ENCODE measurements at regions not wholly inside any gene's neighbourhood (a gene's known extent, or its start where the extent isn't known, plus 50 kb on each side); places are given as distances from the start of the nearest gene placed in this dataset.
"Not testable (repeated sequence)": the region's sequence is repeated elsewhere in the genome, so short reads cannot be mapped to it uniquely, and the experiment has no call there.

DNA sequence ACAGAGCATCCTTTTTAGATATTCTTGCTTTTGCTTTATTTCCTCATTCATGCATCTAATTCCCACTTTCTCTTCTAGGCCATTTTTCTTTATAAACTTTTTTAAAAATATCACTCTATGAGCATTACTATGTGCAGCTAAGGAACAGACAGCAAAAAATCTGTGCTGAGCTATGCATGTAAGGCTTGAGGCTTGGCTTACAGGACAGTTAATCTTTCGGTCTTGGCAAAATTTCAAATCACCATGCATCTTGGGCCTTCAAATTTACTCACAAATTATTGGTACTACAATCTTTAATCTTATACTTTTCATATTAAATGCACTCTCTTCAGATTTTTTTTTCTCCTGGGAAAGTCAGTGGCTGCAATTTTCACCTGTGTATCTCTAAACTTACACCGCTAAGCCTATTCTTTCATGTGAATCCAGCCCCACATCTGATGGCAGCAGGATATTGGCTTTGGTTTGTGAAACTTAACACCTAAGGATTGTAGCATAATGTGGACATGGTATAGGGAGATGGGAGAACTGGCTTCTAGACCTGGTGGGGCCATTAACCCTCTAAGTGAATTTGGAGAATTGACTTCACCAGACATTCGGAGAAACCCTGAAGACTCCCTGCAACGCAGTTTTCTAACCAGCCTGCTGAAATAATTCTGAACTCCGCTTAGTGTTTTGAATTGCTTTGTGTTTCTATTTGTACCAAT is 278.3 kb downstream of the SPRY1 start:
- DNase-seq (ENCODE audit: low spot score), result no peak

- DNase-seq (ENCODE audit: low spot score), result no peak
Observed at GRCh38 chr4:123675567-123675966, 279.0 kb downstream of the SPRY1 start.

DNA sequence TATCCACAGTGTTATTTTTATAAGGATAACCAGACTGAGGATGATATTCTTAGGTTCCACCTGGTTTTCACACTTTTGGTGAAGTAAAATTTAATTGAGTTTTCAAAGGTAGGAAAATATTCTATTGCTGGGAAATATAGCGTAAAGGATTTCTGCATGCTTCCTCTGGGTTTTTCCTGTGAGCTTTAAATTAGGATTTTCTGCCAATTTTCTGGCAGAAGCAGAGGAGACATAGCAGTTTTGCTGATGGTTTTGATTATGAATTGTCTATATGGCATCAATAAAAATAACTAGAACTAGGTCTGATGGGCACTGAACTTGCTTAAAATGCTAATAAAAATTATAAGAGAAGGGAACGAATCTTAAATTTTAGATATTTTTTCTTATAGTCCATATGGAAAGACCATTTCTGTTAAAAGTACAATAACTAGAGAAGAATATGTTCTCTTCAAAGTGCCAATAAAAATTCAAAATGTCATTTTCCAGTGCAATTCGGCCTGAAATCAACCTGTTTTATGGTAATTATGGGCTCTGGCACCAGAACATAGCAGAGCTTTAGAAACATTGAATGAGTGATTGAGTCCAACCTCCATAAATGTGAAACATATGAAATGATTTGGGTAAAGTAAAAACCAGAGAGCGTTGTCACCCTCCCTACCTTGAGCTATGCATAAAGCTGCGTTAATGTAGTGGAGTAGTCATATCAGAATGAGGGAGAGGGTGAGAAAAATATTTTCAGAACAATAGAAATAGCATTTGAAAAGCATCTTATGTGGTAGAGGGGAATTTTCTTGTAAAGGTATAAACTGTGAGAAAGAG is 279.7 kb downstream of the SPRY1 start:
- no peak for DNase-seq (ENCODE audit: low spot score)

DNA sequence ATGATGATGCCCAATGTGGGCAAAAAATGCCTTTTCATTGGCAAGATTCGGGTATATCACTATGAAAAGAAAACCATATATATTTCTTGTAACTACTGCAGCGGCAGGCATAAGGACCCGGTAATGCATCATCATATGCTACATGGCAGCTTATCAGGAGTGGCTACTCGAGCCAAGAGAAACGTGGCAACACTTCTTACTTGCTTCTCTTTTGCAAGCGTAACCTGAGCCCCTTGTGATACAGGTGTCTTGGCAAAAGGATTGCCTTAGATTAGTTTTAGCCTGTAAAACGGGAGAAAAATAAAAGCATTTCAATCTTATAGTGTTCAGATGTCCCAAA is 280.3 kb downstream of the SPRY1 start:
- DNase-seq (ENCODE audit: low spot score), result no peak

- no peak for DNase-seq (ENCODE audit: low spot score)
Observed at GRCh38 chr4:123682931-123683330, 286.3 kb downstream of the SPRY1 start.

GRCh38 chr4:123684937-123685336 is 288.3 kb downstream of the SPRY1 start:
- DNase-seq (ENCODE audit: low spot score), result not testable (repeated sequence)

DNA sequence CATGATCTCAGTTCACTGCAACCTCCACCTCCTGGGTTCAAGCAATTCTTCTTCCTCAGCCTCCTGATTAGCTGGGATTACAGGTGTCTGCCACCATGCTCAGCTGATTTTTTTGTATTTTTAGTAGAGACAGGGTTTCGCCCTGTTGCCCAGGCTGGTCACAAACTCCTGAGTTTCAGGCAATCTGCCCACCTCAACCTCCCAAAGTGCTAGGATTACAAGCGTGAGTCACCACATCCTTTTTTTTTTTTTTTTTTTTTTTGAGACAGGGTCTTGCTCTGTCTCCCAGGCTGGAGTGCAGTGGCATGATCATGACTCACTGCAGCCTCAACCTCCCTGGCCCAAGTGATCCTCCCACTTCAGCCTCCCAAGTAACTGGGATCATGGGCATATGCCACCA is 298.9 kb downstream of the SPRY1 start:
- not testable (repeated sequence) for DNase-seq (ENCODE audit: low spot score)

GRCh38 chr4:123696687-123697086 is 300.1 kb downstream of the SPRY1 start:
- DNase-seq (ENCODE audit: low spot score), result no peak

DNA sequence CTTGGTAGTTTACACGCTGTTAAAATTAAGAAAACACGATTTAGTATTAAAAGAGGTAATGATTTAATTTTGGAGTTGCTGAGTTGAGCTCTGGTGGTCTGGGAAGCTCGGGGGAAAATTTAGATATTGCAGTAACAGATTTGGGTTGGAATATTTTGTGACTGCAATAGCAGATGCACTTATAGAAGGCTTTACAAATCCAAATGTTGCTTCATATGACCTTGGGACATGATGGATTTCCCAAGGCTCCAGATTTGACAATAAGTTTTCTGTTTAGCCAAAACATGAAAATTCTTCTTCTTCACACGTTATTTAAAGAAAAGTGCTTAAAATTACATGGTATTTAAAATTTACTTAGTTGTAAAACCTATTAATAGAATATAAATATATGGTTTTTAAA is 302.0 kb downstream of the SPRY1 start:
- no peak for DNase-seq (ENCODE audit: low spot score)

DNA sequence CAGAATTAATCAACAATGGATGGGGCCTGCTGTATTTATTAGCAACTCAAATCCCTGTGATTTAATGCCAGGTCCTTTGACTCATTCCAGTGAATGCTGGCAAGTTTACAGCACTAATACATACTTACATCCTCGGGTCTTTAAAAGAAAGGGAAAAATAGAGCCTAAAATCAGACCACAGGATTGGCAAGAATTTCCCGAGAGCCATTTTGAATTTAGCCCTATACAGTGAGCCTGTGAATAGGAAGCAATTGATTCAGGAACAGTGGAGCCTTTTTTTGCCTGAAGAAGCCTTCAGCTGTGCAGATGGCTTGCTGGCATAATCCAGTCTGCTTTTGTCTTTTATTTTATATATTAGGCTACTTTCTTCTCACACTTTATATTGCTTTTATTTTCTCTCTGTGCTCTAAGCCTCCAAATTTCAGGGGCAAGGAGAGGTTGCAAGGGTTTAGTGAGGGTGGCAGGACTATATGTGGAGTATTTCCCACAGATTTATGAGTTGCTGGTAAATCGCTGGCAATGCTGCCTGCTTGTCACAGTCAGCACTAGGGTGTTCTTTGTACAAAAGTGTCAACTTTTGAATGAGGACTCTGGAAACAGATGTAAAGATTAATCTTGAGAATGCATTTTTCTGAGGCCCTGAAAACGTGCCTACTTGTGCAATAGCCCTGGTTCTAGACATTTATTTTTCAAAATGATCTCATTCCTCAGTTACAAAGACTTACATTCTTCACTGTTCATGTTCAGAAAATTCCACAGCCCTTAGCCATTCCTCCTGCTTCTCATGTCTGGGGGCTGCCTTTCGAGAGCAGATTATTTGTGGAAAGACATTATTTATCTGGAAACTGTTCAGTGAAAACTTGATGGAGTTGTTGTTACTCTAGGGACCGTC is 303.5 kb downstream of the SPRY1 start:
- DNase-seq (ENCODE audit: low spot score), result no peak

DNA sequence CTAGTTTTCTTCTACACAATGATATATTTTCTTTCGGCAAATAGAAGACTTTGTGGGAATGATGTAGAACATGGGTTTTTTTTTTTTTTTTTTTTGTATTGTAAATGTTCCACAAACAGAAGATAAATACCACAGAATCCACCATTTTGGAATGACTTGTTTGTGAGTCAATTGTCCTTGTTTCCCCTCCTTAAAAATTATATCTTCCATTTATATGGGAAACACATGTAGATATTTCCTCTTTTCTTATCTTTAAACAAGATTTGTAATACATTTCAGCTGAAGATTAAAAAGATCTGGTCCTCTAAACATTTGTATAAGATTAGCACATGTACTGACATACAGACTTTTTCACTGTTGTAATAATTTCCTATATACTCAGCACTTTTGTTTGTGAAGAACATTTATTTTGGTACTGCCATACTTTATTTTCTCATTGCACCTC is 304.6 kb downstream of the SPRY1 start:
- no peak for DNase-seq (ENCODE audit: low spot score)

DNA sequence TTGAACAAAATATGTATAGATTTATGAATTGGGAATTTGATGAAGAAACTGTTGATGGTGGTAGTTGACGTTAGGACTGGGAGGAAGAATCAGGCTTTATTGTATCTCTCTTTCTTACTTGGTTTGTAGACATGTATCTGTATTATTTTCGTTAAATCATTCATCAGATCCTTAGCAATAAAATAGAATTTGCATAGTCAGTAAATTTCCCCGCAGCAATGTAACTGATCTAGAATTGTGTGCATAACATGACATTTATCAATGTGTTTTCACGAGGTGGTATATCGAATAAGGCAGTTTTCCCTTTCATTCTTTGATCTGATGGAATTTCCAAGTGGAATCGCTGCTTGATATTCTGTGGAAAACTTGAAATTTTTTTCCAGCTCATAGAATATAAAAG is 308.8 kb downstream of the SPRY1 start:
- DNase-seq (ENCODE audit: low spot score), result no peak

DNA sequence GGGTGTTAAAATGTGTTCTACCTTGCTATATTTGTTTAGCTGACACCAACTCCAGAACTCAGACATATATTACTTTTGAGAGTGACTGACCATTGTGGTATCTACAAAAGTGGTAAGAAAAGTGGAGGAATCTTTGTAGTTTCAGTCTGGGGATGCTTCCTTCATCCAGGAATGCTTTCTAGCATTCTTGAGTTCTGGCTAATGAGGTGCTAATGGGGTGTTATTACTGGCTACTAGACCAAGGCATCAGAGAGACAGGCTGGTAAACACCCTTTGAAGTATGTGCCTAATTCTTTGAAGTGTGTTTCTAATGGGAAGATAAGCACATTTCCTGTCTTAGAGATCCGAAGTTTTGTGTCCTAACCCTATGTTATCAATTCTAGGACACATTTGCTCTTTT is 310.4 kb downstream of the SPRY1 start:
- no peak for DNase-seq (ENCODE audit: low spot score)

GRCh38 chr4:123708902-123709301 is 312.3 kb downstream of the SPRY1 start:
- no peak for DNase-seq (ENCODE audit: low spot score)

DNA sequence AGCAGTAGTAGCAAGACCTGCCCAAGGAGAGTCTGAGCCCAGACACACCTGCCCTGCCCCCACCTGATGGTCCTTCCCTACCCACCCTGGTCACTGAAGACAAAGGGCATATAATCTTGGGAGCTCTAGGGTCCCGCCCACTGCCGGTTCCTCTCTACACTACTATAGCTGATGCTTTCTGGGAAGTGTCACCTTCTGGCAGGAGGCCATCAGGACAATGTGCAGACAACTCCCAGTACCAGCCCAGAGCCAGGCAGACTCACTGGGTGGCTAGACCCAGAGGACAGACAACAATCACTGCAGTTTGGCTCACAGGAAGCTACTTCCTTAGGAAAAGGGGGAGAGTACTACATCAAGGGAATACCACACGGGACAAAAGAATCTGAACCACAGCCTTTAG is 312.7 kb downstream of the SPRY1 start:
- DNase-seq (ENCODE audit: low spot score), result no peak

DNA sequence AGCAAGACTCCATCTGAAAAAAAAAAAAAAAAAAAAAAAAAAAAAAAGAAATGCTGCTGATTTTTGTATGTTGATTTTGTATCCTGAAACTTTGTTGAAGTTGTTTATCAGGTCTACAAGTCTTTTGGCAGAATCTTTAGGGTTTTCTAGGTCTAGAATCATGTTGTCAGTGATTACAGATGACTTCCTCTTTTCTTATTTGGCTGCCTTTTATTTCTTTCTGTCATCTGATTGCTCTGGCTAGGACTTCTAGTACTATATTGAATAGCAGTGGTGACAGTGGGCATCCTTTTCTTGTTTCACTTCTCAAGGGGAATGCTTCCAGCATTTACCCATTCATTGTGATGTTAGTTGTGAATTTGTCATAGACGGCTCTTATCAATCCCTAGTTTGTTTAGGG is 334.4 kb downstream of the SPRY1 start:
- DNase-seq (ENCODE audit: low spot score), result no peak

DNA sequence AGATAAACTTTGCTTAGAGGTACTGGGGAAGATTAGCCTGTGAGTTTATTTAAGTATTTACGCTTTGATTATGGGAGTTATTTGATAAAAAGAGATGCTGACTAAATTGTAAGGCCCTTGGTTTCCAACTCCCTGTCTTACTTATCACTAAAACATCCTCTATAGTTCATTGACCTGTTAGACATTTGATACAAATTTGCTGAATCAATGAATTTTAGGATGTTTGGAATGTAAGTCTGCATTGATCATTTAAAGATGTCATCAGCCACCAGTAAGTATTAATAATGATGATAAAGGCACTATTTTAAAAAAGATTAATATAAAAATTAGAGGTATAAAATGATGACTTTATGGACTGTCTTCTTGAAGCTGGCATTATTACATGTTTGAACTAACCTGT is 340.6 kb downstream of the SPRY1 start:
- no peak for DNase-seq (ENCODE audit: low spot score)

GRCh38 chr4:123739806-123740205 is 343.2 kb downstream of the SPRY1 start:
- DNase-seq (ENCODE audit: low spot score), result no peak

- DNase-seq (ENCODE audit: low spot score), result no peak
Observed at GRCh38 chr4:123740236-123740635, 343.6 kb downstream of the SPRY1 start.

- DNase-seq (ENCODE audit: low spot score), result no peak
Observed at GRCh38 chr4:123741906-123742305, 345.3 kb downstream of the SPRY1 start.

- DNase-seq (ENCODE audit: low spot score), result no peak
Observed at GRCh38 chr4:123743848-123744247, 347.3 kb downstream of the SPRY1 start.

GRCh38 chr4:123744664-123745290 is 348.2 kb downstream of the SPRY1 start:
- no peak for DNase-seq (ENCODE audit: low spot score)
